ENCODE measurements at regions not wholly inside any gene's neighbourhood (a gene's known extent, or its start where the extent isn't known, plus 50 kb on each side); places are given as distances from the start of the nearest gene placed in this dataset. TPM values are rescaled to one million over a fixed set of nuclear protein-coding genes. Genes with fewer than 3 reads are reported as not detected.
A peak's percentile ranks its signal among the peaks of the same experiment; 100 is the strongest.

GRCh38 chr21:32974653-32975052 lies 51.1 kb upstream of the OLIG2 start:
- no peaks in the 10 kb centered on the region for H3K4me1 ChIP-seq (ENCODE audit: insufficient read depth, low read length)
- peak; percentile 14 for DNase-seq (ENCODE audit: insufficient read length, low spot score, missing footprints)
- H3K36me3 ChIP-seq (ENCODE audit: insufficient read depth, low read length) = no peaks in the 10 kb centered on the region
- no peak overlapping the region for H3K4me3 ChIP-seq (ENCODE audit: insufficient read depth, low read length)
- H3K9me3 ChIP-seq (ENCODE audit: low read depth, low read length) = no peaks in the 10 kb centered on the region
- H3K27ac ChIP-seq (ENCODE audit: low read depth, low read length) = no peak overlapping the region
- no peaks in the 10 kb centered on the region for H3K79me2 ChIP-seq (ENCODE audit: insufficient read depth, low read length)
- no peak for TF ChIP-seq CTCF (IDR thresholded peaks at IDR 0.05; ENCODE audit: extremely low read depth, low read depth, low read length)
- H3K27me3 ChIP-seq (ENCODE audit: insufficient read depth, low read length) = peaks cover 10% of the 10 kb centered on the region
- no peak overlapping the region for H2AFZ ChIP-seq (ENCODE audit: low read length)
- H4K20me1 ChIP-seq (ENCODE audit: insufficient read depth, low read length) = no peaks in the 10 kb centered on the region
- H3K4me2 ChIP-seq (ENCODE audit: insufficient read depth, low read length) = no peak overlapping the region

GRCh38 chr21:32975811-32976431 lies 49.8 kb upstream of the OLIG2 start:
- Histone ChIP-seq H2AFZ (ENCODE audit: low read length) (no peak overlapping the region), H3K4me2 (ENCODE audit: insufficient read depth, low read length) (no peak overlapping the region), H3K27me3 (ENCODE audit: insufficient read depth, low read length) (peaks cover 20% of the 10 kb centered on the region), H4K20me1 (ENCODE audit: insufficient read depth, low read length) (no peaks in the 10 kb centered on the region), H3K4me1 (ENCODE audit: insufficient read depth, low read length) (no peaks in the 10 kb centered on the region), H3K79me2 (ENCODE audit: insufficient read depth, low read length) (no peaks in the 10 kb centered on the region), H3K4me3 (ENCODE audit: insufficient read depth, low read length) (no peak overlapping the region), H3K9me3 (ENCODE audit: low read depth, low read length) (no peaks in the 10 kb centered on the region), H3K27ac (ENCODE audit: low read depth, low read length) (no peak overlapping the region), H3K36me3 (ENCODE audit: insufficient read depth, low read length) (no peaks in the 10 kb centered on the region)
- TF ChIP-seq CTCF (IDR thresholded peaks at IDR 0.05; ENCODE audit: extremely low read depth, low read depth, low read length) = no peak
- peak; percentile 13 for DNase-seq (ENCODE audit: insufficient read length, low spot score, missing footprints)

Small RNA genes in the stretch of these regions (small RNA-seq; reads per million reads assigned to genes)
- gene RF00156 = not detected

All from osteoblast (primary cell).